Calu3 (cell line): ENCODE measurements at regions not wholly inside any gene's neighbourhood (a gene's known extent, or its start where the extent isn't known, plus 50 kb on each side); places are given as distances from the start of the nearest gene placed in this dataset.
A peak's percentile ranks its signal among the peaks of the same experiment; 100 is the strongest.

Experiments used
- BruUV-seq: library from RNA; stranded (reverse); fragments of 400-500 nt; replicated peaks from 2 replicates; lab custom pipeline; 2021; lab: Mats Ljungman, UMichigan
- CTCF ChIA-PET: fragments of 300-600 bp; sonication (Branson Sonifier 250); formaldehyde crosslinking; loops from one replicate; lab custom pipeline; 2022; ENCODE audit warnings: antibody characterized with exemption; lab: Charles Lee
- DNase-seq: peaks from one replicate; pipeline ENCODE4 v3.0.0; 2022
- H3K27ac Mint-ChIP-seq: one replicate; pipeline ENCODE4 v1.8.0; 2022; ENCODE audit warnings: mixed read lengths; ENCODE audit not compliant: unreplicated experiment
- H3K27me3 Mint-ChIP-seq: one replicate; pipeline ENCODE4 v1.8.0; 2022; ENCODE audit warnings: mixed read lengths; ENCODE audit not compliant: unreplicated experiment
- H3K36me3 Mint-ChIP-seq: one replicate; pipeline ENCODE4 v1.8.0; 2022; ENCODE audit warnings: mild to moderate bottlenecking, moderate library complexity, mixed read lengths; ENCODE audit not compliant: insufficient read depth, unreplicated experiment
- H3K4me1 Mint-ChIP-seq: one replicate; pipeline ENCODE4 v1.8.0; 2022; ENCODE audit warnings: mild to moderate bottlenecking, low read depth, mixed read lengths; ENCODE audit not compliant: unreplicated experiment
- H3K4me3 Mint-ChIP-seq: one replicate; pipeline ENCODE4 v1.8.0; 2022; ENCODE audit warnings: mild to moderate bottlenecking, low read depth, moderate library complexity, mixed read lengths; ENCODE audit not compliant: unreplicated experiment
- H3K9me3 Mint-ChIP-seq: one replicate; pipeline ENCODE4 v1.8.0; 2022; ENCODE audit warnings: low read depth, mixed read lengths; ENCODE audit not compliant: unreplicated experiment
- intact Hi-C: fragments of 100-400 bp; cut with micrococcal nuclease; formaldehyde crosslinking; loops from one replicate; pipeline ENCODE4 v1.10.0; 2022; ENCODE audit not compliant: unreplicated experiment
- TF ChIP-seq, protein P1 (sequence below): fragments of 200-600 bp; IDR thresholded peaks from one replicate; pipeline ENCODE4 v1.8.0; 2022; ENCODE audit warnings: antibody characterized with exemption; ENCODE audit not compliant: unreplicated experiment

- no peak for DNase-seq
- TF ChIP-seq, protein P1, sequence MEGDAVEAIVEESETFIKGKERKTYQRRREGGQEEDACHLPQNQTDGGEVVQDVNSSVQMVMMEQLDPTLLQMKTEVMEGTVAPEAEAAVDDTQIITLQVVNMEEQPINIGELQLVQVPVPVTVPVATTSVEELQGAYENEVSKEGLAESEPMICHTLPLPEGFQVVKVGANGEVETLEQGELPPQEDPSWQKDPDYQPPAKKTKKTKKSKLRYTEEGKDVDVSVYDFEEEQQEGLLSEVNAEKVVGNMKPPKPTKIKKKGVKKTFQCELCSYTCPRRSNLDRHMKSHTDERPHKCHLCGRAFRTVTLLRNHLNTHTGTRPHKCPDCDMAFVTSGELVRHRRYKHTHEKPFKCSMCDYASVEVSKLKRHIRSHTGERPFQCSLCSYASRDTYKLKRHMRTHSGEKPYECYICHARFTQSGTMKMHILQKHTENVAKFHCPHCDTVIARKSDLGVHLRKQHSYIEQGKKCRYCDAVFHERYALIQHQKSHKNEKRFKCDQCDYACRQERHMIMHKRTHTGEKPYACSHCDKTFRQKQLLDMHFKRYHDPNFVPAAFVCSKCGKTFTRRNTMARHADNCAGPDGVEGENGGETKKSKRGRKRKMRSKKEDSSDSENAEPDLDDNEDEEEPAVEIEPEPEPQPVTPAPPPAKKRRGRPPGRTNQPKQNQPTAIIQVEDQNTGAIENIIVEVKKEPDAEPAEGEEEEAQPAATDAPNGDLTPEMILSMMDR: no peak
- Mint-ChIP-seq H3K4me1 (peaks cover 7% of the 10 kb centered on the region), H3K9me3 (peaks cover 8% of the 10 kb centered on the region), H3K36me3 (no peaks in the 10 kb centered on the region), H3K27me3 (peaks cover 16% of the 10 kb centered on the region), H3K4me3 (no peak overlapping the region), H3K27ac (no peak overlapping the region)
- intact Hi-C loops: no loop called here
- CTCF ChIA-PET: no interaction called here
- no TSS peak for BruUV-seq
Measured at GRCh38 chr18:37854396-37854795, 288.8 kb upstream of the CELF4 start.

GRCh38 chr18:37853706-37854105, 288.1 kb upstream of the CELF4 start:
- DNase-seq: no peak
- Mint-ChIP-seq H3K27me3 (peaks cover 16% of the 10 kb centered on the region), H3K4me1 (peaks cover 7% of the 10 kb centered on the region), H3K27ac (no peak overlapping the region), H3K4me3 (peak overlapping the region; percentile 15), H3K36me3 (no peaks in the 10 kb centered on the region), H3K9me3 (peaks cover 8% of the 10 kb centered on the region)
- CTCF ChIA-PET: no interaction called here
- TF ChIP-seq, protein P1: no peak
- intact Hi-C loops: no loop called here
- no TSS peak for BruUV-seq

- intact Hi-C loops: no loop called here
- no peak overlapping the region for H3K27ac Mint-ChIP-seq
- no peak for DNase-seq
- H3K36me3 Mint-ChIP-seq: no peaks in the 10 kb centered on the region
- H3K4me3 Mint-ChIP-seq: no peak overlapping the region
- CTCF ChIA-PET: no interaction called here
- H3K9me3 Mint-ChIP-seq: peaks cover 5% of the 10 kb centered on the region
- TF ChIP-seq, protein P1: no peak
- no TSS peak for BruUV-seq
- H3K27me3 Mint-ChIP-seq: peaks cover 16% of the 10 kb centered on the region
- H3K4me1 Mint-ChIP-seq: peaks cover 7% of the 10 kb centered on the region
Measured at GRCh38 chr18:37852464-37852863, 286.9 kb upstream of the CELF4 start.

GRCh38 chr18:37847544-37847943, 281.9 kb upstream of the CELF4 start:
- intact Hi-C loops: no loop called here
- Mint-ChIP-seq H3K9me3 (peaks cover 2% of the 10 kb centered on the region), H3K36me3 (no peaks in the 10 kb centered on the region), H3K27me3 (no peaks in the 10 kb centered on the region), H3K4me3 (no peak overlapping the region), H3K4me1 (no peaks in the 10 kb centered on the region), H3K27ac (no peak overlapping the region)
- DNase-seq: no peak
- CTCF ChIA-PET: no interaction called here
- TF ChIP-seq, protein P1: no peak
- BruUV-seq: no TSS peak

- BruUV-seq: no TSS peak
- Mint-ChIP-seq H3K36me3 (no peaks in the 10 kb centered on the region), H3K27me3 (no peaks in the 10 kb centered on the region), H3K4me3 (no peak overlapping the region), H3K27ac (no peak overlapping the region), H3K4me1 (no peaks in the 10 kb centered on the region), H3K9me3 (peaks cover 2% of the 10 kb centered on the region)
- intact Hi-C loops: no loop called here
- TF ChIP-seq, protein P1: no peak
- CTCF ChIA-PET: no interaction called here
- no peak for DNase-seq
Measured at GRCh38 chr18:37846996-37847395, 281.4 kb upstream of the CELF4 start.
